HCT116 (cell line): ENCODE measurements at regions not wholly inside any gene's neighbourhood (a gene's known extent, or its start where the extent isn't known, plus 50 kb on each side); places are given as distances from the start of the nearest gene placed in this dataset.

ENCODE experiments used
- ATAC-seq: fragments of 200-7000 bp; cut with Tn5 transposase; 2 replicates; pipeline ENCODE4 v1.9.1; 2020; ENCODE audit warnings: mild to moderate bottlenecking, moderate library complexity
- BruUV-seq: library from RNA; stranded (reverse); fragments of 400-500 nt; replicated peaks from 2 replicates; lab custom pipeline; 2021; lab: Mats Ljungman, UMichigan
- CTCF ChIA-PET: fragments of 300-600 bp; sonication (Branson Sonifier 250); formaldehyde crosslinking; loops from one replicate; lab custom pipeline; 2021; ENCODE audit warnings: antibody characterized with exemption; lab: Charles Lee
- POLR2A ChIA-PET: fragments of 300-600, 350-600 bp; sonication (Branson Sonifier 250); formaldehyde crosslinking; loops from one replicate; lab custom pipeline; 2021; ENCODE audit warnings: antibody characterized with exemption; lab: Charles Lee
- RAD21 ChIA-PET, 2 experiments: fragments of 300-600 bp; sonication (Branson Sonifier 250); formaldehyde crosslinking; loops; one replicate each; lab custom pipeline; 2023; ENCODE audit warnings: low total read pairs in 2 of 2; ENCODE audit not compliant: uncharacterized antibody in 2 of 2, unreplicated experiment in 2 of 2, low non-redundant PET in 1 of 2; lab: Charles Lee
- DNase-seq: peaks from one replicate; pipeline ENCODE4 v3.0.0-alpha.2; 2010; ENCODE audit warnings: low read depth, low spot score
- H2AFZ ChIP-seq: fragments of 200-600 bp; shearing (Covaris generic), sonication (generic); 2 replicates; pipeline ENCODE4 v1.6.1; 2017; ENCODE audit warnings: low read depth, mixed run types, mixed read lengths, antibody characterized with exemption, low read length; ENCODE audit not compliant: poor library complexity, severe bottlenecking
- H3K27ac ChIP-seq: 2 replicates; pipeline ENCODE4 v1.5.1; 2012; ENCODE audit warnings: low read depth, low read length
- H3K27me3 ChIP-seq: fragments of 200-600 bp; sonication (generic); 2 replicates; pipeline ENCODE4 v1.6.1; 2016; ENCODE audit warnings: mixed run types, low read length, mixed read lengths; ENCODE audit not compliant: insufficient read depth
- H3K36me3 ChIP-seq, 2 experiments: fragments of 200-500 bp in 1 of 2; fragments of 200-600 bp in 1 of 2; sonication (Bioruptor generic) in 1 of 2; sonication (generic) in 1 of 2; 2 replicates each; pipeline versions ENCODE4 v1.5.1 to v1.6.1; 2014 to 2016; ENCODE audit warnings: low read length in 2 of 2, inconsistent platforms in 1 of 2, mixed read lengths in 1 of 2, mixed run types in 1 of 2; ENCODE audit not compliant: insufficient read depth in 2 of 2, control insufficient read depth in 1 of 2
- H3K4me1 ChIP-seq, 2 experiments: fragments of 200-600 bp in 1 of 2; sonication (generic) in 1 of 2; 2 replicates each; pipeline versions ENCODE4 v1.5.1 to v1.6.1; 2012 to 2017; ENCODE audit warnings: low read length in 2 of 2, inconsistent platforms in 1 of 2, mild to moderate bottlenecking in 1 of 2, mixed read lengths in 1 of 2, mixed run types in 1 of 2, moderate library complexity in 1 of 2; ENCODE audit not compliant: insufficient read depth in 2 of 2, control insufficient read depth in 1 of 2
- H3K4me2 ChIP-seq: fragments of 200-600 bp; sonication (generic); 2 replicates; pipeline ENCODE4 v1.6.1; 2017; ENCODE audit warnings: mixed run types, low read length, mixed read lengths
- H3K4me3 ChIP-seq, 2 experiments: fragments of 200-600 bp in 1 of 2; sonication (generic) in 1 of 2; replicated peaks in 1 of 2; 2 replicates each; pipeline ENCODE4 v1.5.1; 2011 to 2016; ENCODE audit warnings: low read length in 2 of 2, control low read depth in 1 of 2, low read depth in 1 of 2, mild to moderate bottlenecking in 1 of 2, mixed read lengths in 1 of 2, mixed run types in 1 of 2
- H3K79me2 ChIP-seq: fragments of 200-600 bp; sonication (generic); 2 replicates; pipeline ENCODE4 v1.6.1; 2017; ENCODE audit warnings: mild to moderate bottlenecking, mixed run types, low read length, moderate library complexity, mixed read lengths; ENCODE audit not compliant: insufficient read depth
- H3K9ac ChIP-seq: fragments of 200-600 bp; sonication (generic); 2 replicates; pipeline ENCODE4 v1.6.1; 2016; ENCODE audit warnings: low read length, mixed read lengths
- H3K9me2 ChIP-seq: fragments of 200-600 bp; sonication (generic), shearing (Covaris generic); 2 replicates; pipeline ENCODE4 v1.6.1; 2017; ENCODE audit warnings: mixed run types, mild to moderate bottlenecking, moderate library complexity; ENCODE audit not compliant: insufficient read depth
- H3K9me3 ChIP-seq, 2 experiments: fragments of 200-500 bp in 1 of 2; fragments of 200-600 bp in 1 of 2; sonication (Bioruptor generic) in 1 of 2; sonication (generic) in 1 of 2; 2 replicates each; pipeline ENCODE4 v1.6.1; 2014 to 2017; ENCODE audit warnings: low read length in 2 of 2, mixed read lengths in 2 of 2, inconsistent platforms in 1 of 2, low read depth in 1 of 2, mild to moderate bottlenecking in 1 of 2, mixed run types in 1 of 2, moderate library complexity in 1 of 2; ENCODE audit not compliant: control insufficient read depth in 1 of 2, insufficient read depth in 1 of 2
- H4K20me1 ChIP-seq: fragments of 200-600 bp; sonication (generic), shearing (Covaris generic); 2 replicates; pipeline ENCODE4 v1.6.1; 2017; ENCODE audit warnings: mixed run types, mild to moderate bottlenecking, moderate library complexity; ENCODE audit not compliant: insufficient read depth
- CEBPB ChIP-seq: IDR thresholded peaks from 2 replicates; pipeline ENCODE4 v1.6.1; 2012; ENCODE audit warnings: low read depth
- EZH2 ChIP-seq: fragments of 200-600 bp; sonication (generic); IDR thresholded peaks from 2 replicates; pipeline ENCODE4 v1.6.1; 2017; ENCODE audit warnings: antibody characterized with exemption, mixed run types
- FOSL1 ChIP-seq: IDR thresholded peaks from 2 replicates; pipeline ENCODE4 v1.6.1; 2012; ENCODE audit warnings: low read depth
- JUND ChIP-seq: IDR thresholded peaks from 2 replicates; pipeline ENCODE4 v1.6.1; 2012
- POLR2A ChIP-seq: IDR thresholded peaks from 2 replicates; pipeline ENCODE4 v1.7.0; 2011; ENCODE audit warnings: borderline replicate concordance; ENCODE audit not compliant: insufficient read depth, insufficient read length; ENCODE audit errors: extremely low read depth
- SP1 ChIP-seq: IDR thresholded peaks from 2 replicates; pipeline ENCODE4 v1.6.1; 2012; ENCODE audit warnings: low read depth
- SRF ChIP-seq: IDR thresholded peaks from 2 replicates; pipeline ENCODE4 v1.6.1; 2012; ENCODE audit warnings: low read depth
- TCF7L2 ChIP-seq: IDR thresholded peaks from 2 replicates; pipeline ENCODE4 v1.7.0; 2011; ENCODE audit warnings: borderline replicate concordance, inconsistent platforms; ENCODE audit not compliant: insufficient read depth, insufficient read length; ENCODE audit errors: extremely low read depth
- YY1 ChIP-seq: IDR thresholded peaks from 2 replicates; pipeline ENCODE4 v1.6.1; 2011; ENCODE audit warnings: low read length, low read depth, moderate library complexity, mild to moderate bottlenecking; ENCODE audit not compliant: insufficient replicate concordance; ENCODE audit errors: extremely low read depth
- intact Hi-C: fragments of 100-400 bp; cut with micrococcal nuclease; formaldehyde crosslinking; loops from 2 replicates; pipeline ENCODE4 v1.10.0; 2022
- TF ChIP-seq, protein P1 (sequence below): IDR thresholded peaks from 2 replicates; pipeline ENCODE4 v1.6.1; 2012
- TF ChIP-seq, protein P2 (sequence below): IDR thresholded peaks from 2 replicates; pipeline ENCODE4 v1.6.1; 2012; ENCODE audit warnings: low read depth
- TF ChIP-seq, protein P3 (sequence below): IDR thresholded peaks from 2 replicates; pipeline ENCODE4 v1.6.1; 2011; ENCODE audit warnings: mild to moderate bottlenecking, low read length, moderate library complexity; ENCODE audit not compliant: insufficient replicate concordance; ENCODE audit errors: extremely low read depth
- TF ChIP-seq, protein P4 (sequence below), 3 experiments: fragments of 200-600 bp in 1 of 3; sonication (generic) in 1 of 3; IDR thresholded peaks in 2 of 3; conservative IDR thresholded peaks in 1 of 3; 2 replicates each; pipeline ENCODE4 v1.5.1; 2012 to 2017; ENCODE audit warnings: low read depth in 2 of 3, low read length in 2 of 3, antibody characterized with exemption in 1 of 3, borderline replicate concordance in 1 of 3, control low read depth in 1 of 3, mild to moderate bottlenecking in 1 of 3, mixed read lengths in 1 of 3, mixed run types in 1 of 3, moderate library complexity in 1 of 3; ENCODE audit not compliant: insufficient read depth in 1 of 3

DNA sequence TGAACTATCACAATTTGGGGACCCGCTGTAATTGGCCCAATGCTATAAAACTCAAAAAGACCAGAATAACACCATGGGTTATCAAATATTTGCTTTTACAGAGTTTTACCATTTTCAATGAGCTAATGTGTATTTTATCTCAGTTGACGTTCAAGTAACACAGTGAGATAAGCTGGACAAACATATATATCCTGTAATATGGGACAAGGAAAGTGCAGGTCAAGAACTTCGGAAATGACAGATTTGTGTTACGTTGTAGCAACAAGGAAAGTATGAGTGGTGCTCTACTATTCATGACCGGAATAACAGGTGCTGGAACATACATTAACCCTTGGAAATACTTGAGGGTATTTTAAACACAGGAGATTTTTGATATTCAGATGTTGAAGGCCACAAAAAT, 566.4 kb upstream of the FLRT2 start:
- H3K27ac ChIP-seq, result no peak overlapping the region
- CTCF ChIA-PET, result no interaction called here
- no peak overlapping the region for H3K4me3 ChIP-seq
- POLR2A ChIA-PET, result no interaction called here
- no peaks in the 10 kb centered on the region for H3K36me3 ChIP-seq
- no peaks in the 10 kb centered on the region for H3K4me1 ChIP-seq
- ATAC-seq (no peak), DNase-seq (no peak)
- no peaks in the 10 kb centered on the region for H3K9me2 ChIP-seq
- no peaks in the 10 kb centered on the region for H3K79me2 ChIP-seq
- H3K4me2 ChIP-seq, result no peak overlapping the region
- intact Hi-C loops, result no loop called here
- H3K9ac ChIP-seq, result no peak overlapping the region
- H2AFZ ChIP-seq, result no peak overlapping the region
- H3K9me3 ChIP-seq, result peaks cover 3 to 9% of the 10 kb centered on the region in 2 experiments; a peak in 2 of 4 replicates
- H3K27me3 ChIP-seq, result no peaks in the 10 kb centered on the region
- BruUV-seq, result no TSS peak
- RAD21 ChIA-PET, result no interaction called here
- no peaks in the 10 kb centered on the region for H4K20me1 ChIP-seq
- TF ChIP-seq SP1 (no peak), CEBPB (no peak), SRF (no peak), TCF7L2 (no peak), EZH2 (no peak), YY1 (no peak), POLR2A (no peak)
- TF ChIP-seq, protein P1, sequence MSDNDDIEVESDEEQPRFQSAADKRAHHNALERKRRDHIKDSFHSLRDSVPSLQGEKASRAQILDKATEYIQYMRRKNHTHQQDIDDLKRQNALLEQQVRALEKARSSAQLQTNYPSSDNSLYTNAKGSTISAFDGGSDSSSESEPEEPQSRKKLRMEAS, result no peak

DNA sequence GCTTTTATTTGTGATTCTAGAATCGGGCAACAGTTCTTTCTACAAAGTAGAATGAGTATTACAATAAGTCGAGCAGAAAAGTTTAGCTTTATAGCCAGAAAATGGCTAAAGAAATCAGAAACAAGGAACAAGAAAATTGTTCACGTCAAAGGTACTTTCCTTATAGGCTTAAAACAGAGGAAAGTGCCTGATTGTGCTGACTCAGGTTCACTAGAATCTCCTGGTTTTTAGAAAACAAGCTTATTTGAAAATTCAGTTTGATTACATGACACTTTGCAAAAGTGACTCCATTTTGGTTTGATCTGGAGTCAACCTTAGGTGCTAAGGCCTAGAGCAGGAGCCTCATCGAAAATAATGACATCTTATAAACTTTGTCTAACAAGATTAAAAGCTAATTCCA, 564.7 kb upstream of the FLRT2 start:
- H3K9me3 ChIP-seq, result peaks cover 6 to 14% of the 10 kb centered on the region in 2 experiments; a peak in 2 of 4 replicates
- no peak for TF ChIP-seq FOSL1
- TF ChIP-seq, protein P2, sequence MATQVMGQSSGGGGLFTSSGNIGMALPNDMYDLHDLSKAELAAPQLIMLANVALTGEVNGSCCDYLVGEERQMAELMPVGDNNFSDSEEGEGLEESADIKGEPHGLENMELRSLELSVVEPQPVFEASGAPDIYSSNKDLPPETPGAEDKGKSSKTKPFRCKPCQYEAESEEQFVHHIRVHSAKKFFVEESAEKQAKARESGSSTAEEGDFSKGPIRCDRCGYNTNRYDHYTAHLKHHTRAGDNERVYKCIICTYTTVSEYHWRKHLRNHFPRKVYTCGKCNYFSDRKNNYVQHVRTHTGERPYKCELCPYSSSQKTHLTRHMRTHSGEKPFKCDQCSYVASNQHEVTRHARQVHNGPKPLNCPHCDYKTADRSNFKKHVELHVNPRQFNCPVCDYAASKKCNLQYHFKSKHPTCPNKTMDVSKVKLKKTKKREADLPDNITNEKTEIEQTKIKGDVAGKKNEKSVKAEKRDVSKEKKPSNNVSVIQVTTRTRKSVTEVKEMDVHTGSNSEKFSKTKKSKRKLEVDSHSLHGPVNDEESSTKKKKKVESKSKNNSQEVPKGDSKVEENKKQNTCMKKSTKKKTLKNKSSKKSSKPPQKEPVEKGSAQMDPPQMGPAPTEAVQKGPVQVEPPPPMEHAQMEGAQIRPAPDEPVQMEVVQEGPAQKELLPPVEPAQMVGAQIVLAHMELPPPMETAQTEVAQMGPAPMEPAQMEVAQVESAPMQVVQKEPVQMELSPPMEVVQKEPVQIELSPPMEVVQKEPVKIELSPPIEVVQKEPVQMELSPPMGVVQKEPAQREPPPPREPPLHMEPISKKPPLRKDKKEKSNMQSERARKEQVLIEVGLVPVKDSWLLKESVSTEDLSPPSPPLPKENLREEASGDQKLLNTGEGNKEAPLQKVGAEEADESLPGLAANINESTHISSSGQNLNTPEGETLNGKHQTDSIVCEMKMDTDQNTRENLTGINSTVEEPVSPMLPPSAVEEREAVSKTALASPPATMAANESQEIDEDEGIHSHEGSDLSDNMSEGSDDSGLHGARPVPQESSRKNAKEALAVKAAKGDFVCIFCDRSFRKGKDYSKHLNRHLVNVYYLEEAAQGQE, result no peak
- no peak for TF ChIP-seq SRF
- TF ChIP-seq JUND, result no peak
- TF ChIP-seq TCF7L2, result no peak
- TF ChIP-seq, protein P3, sequence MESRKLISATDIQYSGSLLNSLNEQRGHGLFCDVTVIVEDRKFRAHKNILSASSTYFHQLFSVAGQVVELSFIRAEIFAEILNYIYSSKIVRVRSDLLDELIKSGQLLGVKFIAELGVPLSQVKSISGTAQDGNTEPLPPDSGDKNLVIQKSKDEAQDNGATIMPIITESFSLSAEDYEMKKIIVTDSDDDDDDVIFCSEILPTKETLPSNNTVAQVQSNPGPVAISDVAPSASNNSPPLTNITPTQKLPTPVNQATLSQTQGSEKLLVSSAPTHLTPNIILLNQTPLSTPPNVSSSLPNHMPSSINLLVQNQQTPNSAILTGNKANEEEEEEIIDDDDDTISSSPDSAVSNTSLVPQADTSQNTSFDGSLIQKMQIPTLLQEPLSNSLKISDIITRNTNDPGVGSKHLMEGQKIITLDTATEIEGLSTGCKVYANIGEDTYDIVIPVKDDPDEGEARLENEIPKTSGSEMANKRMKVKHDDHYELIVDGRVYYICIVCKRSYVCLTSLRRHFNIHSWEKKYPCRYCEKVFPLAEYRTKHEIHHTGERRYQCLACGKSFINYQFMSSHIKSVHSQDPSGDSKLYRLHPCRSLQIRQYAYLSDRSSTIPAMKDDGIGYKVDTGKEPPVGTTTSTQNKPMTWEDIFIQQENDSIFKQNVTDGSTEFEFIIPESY, result no peak
- no peak for TF ChIP-seq CEBPB
- TF ChIP-seq, protein P4, sequence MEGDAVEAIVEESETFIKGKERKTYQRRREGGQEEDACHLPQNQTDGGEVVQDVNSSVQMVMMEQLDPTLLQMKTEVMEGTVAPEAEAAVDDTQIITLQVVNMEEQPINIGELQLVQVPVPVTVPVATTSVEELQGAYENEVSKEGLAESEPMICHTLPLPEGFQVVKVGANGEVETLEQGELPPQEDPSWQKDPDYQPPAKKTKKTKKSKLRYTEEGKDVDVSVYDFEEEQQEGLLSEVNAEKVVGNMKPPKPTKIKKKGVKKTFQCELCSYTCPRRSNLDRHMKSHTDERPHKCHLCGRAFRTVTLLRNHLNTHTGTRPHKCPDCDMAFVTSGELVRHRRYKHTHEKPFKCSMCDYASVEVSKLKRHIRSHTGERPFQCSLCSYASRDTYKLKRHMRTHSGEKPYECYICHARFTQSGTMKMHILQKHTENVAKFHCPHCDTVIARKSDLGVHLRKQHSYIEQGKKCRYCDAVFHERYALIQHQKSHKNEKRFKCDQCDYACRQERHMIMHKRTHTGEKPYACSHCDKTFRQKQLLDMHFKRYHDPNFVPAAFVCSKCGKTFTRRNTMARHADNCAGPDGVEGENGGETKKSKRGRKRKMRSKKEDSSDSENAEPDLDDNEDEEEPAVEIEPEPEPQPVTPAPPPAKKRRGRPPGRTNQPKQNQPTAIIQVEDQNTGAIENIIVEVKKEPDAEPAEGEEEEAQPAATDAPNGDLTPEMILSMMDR (IDR thresholded peaks at IDR 0.05 in 2 of 3, conservative IDR thresholded peaks at IDR 0.05 in 1 of 3; ENCODE audit: borderline replicate concordance in 1 of 3, insufficient read depth in 1 of 3, low read depth in 2 of 3, low read length in 2 of 3), result no peak

More for the DNA sequence above, 564.7 kb upstream of the FLRT2 start:
- BruUV-seq, result no TSS peak
- POLR2A ChIA-PET, result no interaction called here
- Histone ChIP-seq H3K9me2 (no peaks in the 10 kb centered on the region), H4K20me1 (no peaks in the 10 kb centered on the region), H3K36me3 (no peaks in the 10 kb centered on the region), H3K79me2 (no peaks in the 10 kb centered on the region), H3K27me3 (no peaks in the 10 kb centered on the region), H3K4me1 (no peaks in the 10 kb centered on the region), H3K4me3 (no peak overlapping the region), H3K9ac (no peak overlapping the region), H3K27ac (no peak overlapping the region), H2AFZ (no peak overlapping the region), H3K4me2 (no peak overlapping the region)
- intact Hi-C loops, result no loop called here
- RAD21 ChIA-PET, result no interaction called here
- no peak for ATAC-seq
- DNase-seq, result no peak
- CTCF ChIA-PET, result no interaction called here
